ENCODE measurements at regions not wholly inside any gene's neighbourhood (a gene's known extent, or its start where the extent isn't known, plus 50 kb on each side); places are given as distances from the start of the nearest gene placed in this dataset.
A peak's percentile ranks its signal among the peaks of the same experiment; 100 is the strongest.

GRCh38 chr7:156473476-156474240, 166.9 kb upstream of the RNF32 start:
- TF ChIP-seq, protein P1, sequence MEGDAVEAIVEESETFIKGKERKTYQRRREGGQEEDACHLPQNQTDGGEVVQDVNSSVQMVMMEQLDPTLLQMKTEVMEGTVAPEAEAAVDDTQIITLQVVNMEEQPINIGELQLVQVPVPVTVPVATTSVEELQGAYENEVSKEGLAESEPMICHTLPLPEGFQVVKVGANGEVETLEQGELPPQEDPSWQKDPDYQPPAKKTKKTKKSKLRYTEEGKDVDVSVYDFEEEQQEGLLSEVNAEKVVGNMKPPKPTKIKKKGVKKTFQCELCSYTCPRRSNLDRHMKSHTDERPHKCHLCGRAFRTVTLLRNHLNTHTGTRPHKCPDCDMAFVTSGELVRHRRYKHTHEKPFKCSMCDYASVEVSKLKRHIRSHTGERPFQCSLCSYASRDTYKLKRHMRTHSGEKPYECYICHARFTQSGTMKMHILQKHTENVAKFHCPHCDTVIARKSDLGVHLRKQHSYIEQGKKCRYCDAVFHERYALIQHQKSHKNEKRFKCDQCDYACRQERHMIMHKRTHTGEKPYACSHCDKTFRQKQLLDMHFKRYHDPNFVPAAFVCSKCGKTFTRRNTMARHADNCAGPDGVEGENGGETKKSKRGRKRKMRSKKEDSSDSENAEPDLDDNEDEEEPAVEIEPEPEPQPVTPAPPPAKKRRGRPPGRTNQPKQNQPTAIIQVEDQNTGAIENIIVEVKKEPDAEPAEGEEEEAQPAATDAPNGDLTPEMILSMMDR (IDR thresholded peaks at IDR 0.05; ENCODE audit: low read depth, low read length, poor library complexity, severe bottlenecking): peak; percentile 91
- TF ChIP-seq EZH2phosphoT487 (IDR thresholded peaks at IDR 0.05; ENCODE audit: borderline replicate concordance, low read length): no peak

Measured in DOHH2 (cell line).